H9 (cell line): ENCODE measurements at regions not wholly inside any gene's neighbourhood (a gene's known extent, or its start where the extent isn't known, plus 50 kb on each side); places are given as distances from the start of the nearest gene placed in this dataset.

ENCODE experiments used
- DNase-seq: peaks from one replicate; pipeline ENCODE4 v3.0.0-alpha.2; 2017
- H2AFZ ChIP-seq: one replicate; pipeline ENCODE4 v1.6.1; 2013; ENCODE audit warnings: mild to moderate bottlenecking, low read length, control low read depth, moderate library complexity
- H2AK5ac ChIP-seq: 2 replicates; pipeline ENCODE4 v1.6.1; 2013; ENCODE audit warnings: low read length, control low read depth, mixed read lengths; ENCODE audit not compliant: insufficient read length
- H2BK120ac ChIP-seq: one replicate; pipeline ENCODE4 v1.6.1; 2013; ENCODE audit warnings: low read depth, mild to moderate bottlenecking, low read length, control low read depth, inconsistent platforms; ENCODE audit not compliant: poor library complexity, severe bottlenecking
- H2BK12ac ChIP-seq: 2 replicates; pipeline ENCODE4 v1.6.1; 2013; ENCODE audit warnings: low read length, control low read depth, mixed read lengths, low read depth; ENCODE audit not compliant: insufficient read length
- H2BK15ac ChIP-seq: 2 replicates; pipeline ENCODE4 v1.6.1; 2013; ENCODE audit warnings: low read depth, low read length, control low read depth
- H2BK20ac ChIP-seq: one replicate; pipeline ENCODE4 v1.6.1; 2013; ENCODE audit warnings: low read depth, mild to moderate bottlenecking, low read length, control low read depth, inconsistent platforms; ENCODE audit not compliant: poor library complexity, severe bottlenecking
- H2BK5ac ChIP-seq: 2 replicates; pipeline ENCODE4 v1.6.1; 2013; ENCODE audit warnings: low read length, control low read depth, mixed read lengths; ENCODE audit not compliant: insufficient read length
- H3K14ac ChIP-seq: 2 replicates; pipeline ENCODE4 v1.6.1; 2013; ENCODE audit warnings: low read length, control low read depth; ENCODE audit not compliant: insufficient read depth
- H3K18ac ChIP-seq: 2 replicates; pipeline ENCODE4 v1.6.1; 2013; ENCODE audit warnings: low read depth, mild to moderate bottlenecking, mixed read lengths, low read length, control low read depth; ENCODE audit not compliant: insufficient read length
- H3K23ac ChIP-seq: 2 replicates; pipeline ENCODE4 v1.6.1; 2013; ENCODE audit warnings: low read length, control low read depth, mixed read lengths, low read depth; ENCODE audit not compliant: insufficient read length
- H3K23me2 ChIP-seq: 2 replicates; pipeline ENCODE4 v1.6.1; 2013; ENCODE audit warnings: low read depth, mild to moderate bottlenecking, mixed read lengths, low read length, control low read depth; ENCODE audit not compliant: insufficient read length, poor library complexity, severe bottlenecking
- H3K27ac ChIP-seq: 2 replicates; pipeline ENCODE4 v1.5.1; 2013; ENCODE audit warnings: low read length, control low read depth, mixed read lengths, low read depth; ENCODE audit not compliant: insufficient read length
- H3K27me3 ChIP-seq: 2 replicates; pipeline ENCODE4 v1.6.1; 2013; ENCODE audit warnings: low read length, control low read depth, inconsistent platforms; ENCODE audit not compliant: insufficient read depth
- H3K4ac ChIP-seq: 2 replicates; pipeline ENCODE4 v1.6.1; 2013; ENCODE audit warnings: low read depth, mild to moderate bottlenecking, control low read depth, inconsistent platforms, low read length, moderate library complexity
- H3K4me1 ChIP-seq: 2 replicates; pipeline ENCODE4 v1.6.1; 2013; ENCODE audit warnings: low read length, control low read depth, inconsistent platforms; ENCODE audit not compliant: insufficient read depth
- H3K4me2 ChIP-seq: 2 replicates; pipeline ENCODE4 v1.6.1; 2013; ENCODE audit warnings: low read length, control low read depth, mixed read lengths; ENCODE audit not compliant: insufficient read length, insufficient read depth
- H3K56ac ChIP-seq: 2 replicates; pipeline ENCODE4 v1.6.1; 2013; ENCODE audit warnings: low read depth, mild to moderate bottlenecking, mixed read lengths, low read length, control low read depth; ENCODE audit not compliant: insufficient read length
- H3K79me1 ChIP-seq: 2 replicates; pipeline ENCODE4 v1.6.1; 2013; ENCODE audit warnings: low read depth, mild to moderate bottlenecking, moderate library complexity, low read length, control low read depth, inconsistent platforms; ENCODE audit not compliant: insufficient read depth, poor library complexity, severe bottlenecking
- H3K79me2 ChIP-seq: 2 replicates; pipeline ENCODE4 v1.6.1; 2013; ENCODE audit warnings: low read length, control low read depth, inconsistent platforms; ENCODE audit not compliant: insufficient read depth
- H3K9ac ChIP-seq: 2 replicates; pipeline ENCODE4 v1.6.1; 2013; ENCODE audit warnings: low read length, control low read depth, mixed read lengths; ENCODE audit not compliant: insufficient read length; ENCODE audit errors: extremely low read depth
- H3K9me3 ChIP-seq: one replicate; pipeline ENCODE4 v1.6.1; 2013; ENCODE audit warnings: low read depth, low read length, inconsistent platforms; ENCODE audit not compliant: control insufficient read depth
- H3T11ph ChIP-seq: one replicate; pipeline ENCODE4 v1.6.1; 2013; ENCODE audit warnings: mild to moderate bottlenecking, low read length, control low read depth, inconsistent platforms
- H4K20me1 ChIP-seq: one replicate; pipeline ENCODE4 v1.6.1; 2013; ENCODE audit not compliant: control insufficient read depth, insufficient read length, insufficient read depth
- H4K5ac ChIP-seq: 2 replicates; pipeline ENCODE4 v1.6.1; 2013; ENCODE audit warnings: low read depth, mild to moderate bottlenecking, mixed read lengths, low read length, control low read depth; ENCODE audit not compliant: insufficient read length
- H4K8ac ChIP-seq: replicated peaks from 2 replicates; pipeline ENCODE4 v1.6.1; 2013; ENCODE audit warnings: low read length, control low read depth, mixed read lengths, low read depth; ENCODE audit not compliant: insufficient read length
- H4K91ac ChIP-seq: 2 replicates; pipeline ENCODE4 v1.6.1; 2013; ENCODE audit warnings: low read depth, mild to moderate bottlenecking, moderate library complexity, mixed read lengths, low read length, control low read depth; ENCODE audit not compliant: insufficient read length
- H3K27ac Mint-ChIP-seq, 3 experiments: 2 replicates in 2 of 3; 3 replicates in 1 of 3; pipeline ENCODE4 v1.8.0; 2020 to 2021; ENCODE audit warnings: mixed read lengths in 3 of 3, mild to moderate bottlenecking in 1 of 3, moderate library complexity in 1 of 3
- H3K27me3 Mint-ChIP-seq: 2 replicates; pipeline ENCODE4 v1.8.0; 2021; ENCODE audit warnings: low read depth, mild to moderate bottlenecking, moderate library complexity, mixed read lengths
- H3K36me3 Mint-ChIP-seq, 3 experiments: 2 replicates in 2 of 3; 3 replicates in 1 of 3; pipeline ENCODE4 v1.8.0; 2020 to 2021; ENCODE audit warnings: low read depth in 3 of 3, mixed read lengths in 3 of 3; ENCODE audit not compliant: insufficient read depth in 1 of 3
- H3K4me1 Mint-ChIP-seq, 2 experiments: 2 replicates each; pipeline ENCODE4 v1.8.0; 2020; ENCODE audit warnings: mixed read lengths in 2 of 2
- H3K4me3 Mint-ChIP-seq, 2 experiments: 2 replicates in 1 of 2; 3 replicates in 1 of 2; pipeline ENCODE4 v1.8.0; 2020 to 2021; ENCODE audit warnings: mild to moderate bottlenecking in 2 of 2, mixed read lengths in 2 of 2, moderate library complexity in 1 of 2
- H3K9me3 Mint-ChIP-seq, 2 experiments: 2 replicates in 1 of 2; 3 replicates in 1 of 2; pipeline ENCODE4 v1.8.0; 2020; ENCODE audit warnings: mild to moderate bottlenecking in 2 of 2, mixed read lengths in 2 of 2, moderate library complexity in 1 of 2
- CTCF ChIP-seq: fragments of 200-600 bp; sonication (generic); conservative IDR thresholded peaks from 3 replicates; pipeline ENCODE4 v1.8.0; 2021; ENCODE audit warnings: antibody characterized with exemption, mild to moderate bottlenecking
- WGBS: extraction: QIAGEN DNeasy Blood & Tissue Kit; methylation state at CpG from one replicate; pipeline ENCODE4 v1.1.7; 2013; ENCODE audit warnings: missing lambda C conversion rate, low lambda C conversion rate, mixed read lengths; ENCODE audit not compliant: insufficient read length; ENCODE audit errors: extremely low coverage; 5-methylcytosine and 5-hydroxymethylcytosine counted together

GRCh38 chr22:48492366-48493320 is 1335.0 kb downstream of the BRD1 start:
- peak; percentile 78 for DNase-seq
- H3K23me2 ChIP-seq: peaks cover 17% of the 10 kb centered on the region
- H3K4me2 ChIP-seq: no peak overlapping the region
- H3K9ac ChIP-seq: no peak overlapping the region
- no peak overlapping the region for H2BK15ac ChIP-seq
- H3K79me2 ChIP-seq: peaks cover 10% of the 10 kb centered on the region; the same call in 1 of the 2 replicates
- no peak overlapping the region for H3T11ph ChIP-seq
- H3K27me3 Mint-ChIP-seq: peaks cover 29% of the 10 kb centered on the region
- peak overlapping the region in 1 of 3 experiments; percentile 6; a peak in 1 of 7 replicates for H3K27ac Mint-ChIP-seq
- no peak overlapping the region for H2BK20ac ChIP-seq
- peaks cover 0 to 10% (median 4%) of the 10 kb centered on the region in 3 experiments; a peak in 2 of 7 replicates for H3K36me3 Mint-ChIP-seq
- H3K4ac ChIP-seq: no peak overlapping the region
- no CpG with 5 or more reads among the region's 19 CpGs for WGBS
- H2AK5ac ChIP-seq: no peak overlapping the region
- no peak overlapping the region for H2BK12ac ChIP-seq
- no peak overlapping the region for H4K8ac ChIP-seq
- H2BK120ac ChIP-seq: no peak overlapping the region
- peak; percentile 85 for TF ChIP-seq CTCF
- H3K56ac ChIP-seq: no peak overlapping the region
- H4K5ac ChIP-seq: no peak overlapping the region
- H3K9me3 Mint-ChIP-seq: no peaks in the 10 kb centered on the region
- H3K4me1 ChIP-seq: no peaks in the 10 kb centered on the region; the same call in 1 of the 2 replicates
- H4K20me1 ChIP-seq: no peaks in the 10 kb centered on the region
- no peaks in the 10 kb centered on the region for H3K9me3 ChIP-seq
- no peak overlapping the region for H4K91ac ChIP-seq
- H2BK5ac ChIP-seq: no peak overlapping the region
- H3K27ac ChIP-seq: no peak overlapping the region
- H2AFZ ChIP-seq: no peak overlapping the region
- H3K4me1 Mint-ChIP-seq: peaks cover 35 to 50% of the 10 kb centered on the region in 2 experiments
- no peak overlapping the region for H3K14ac ChIP-seq
- H3K4me3 Mint-ChIP-seq: peak overlapping the region in 1 of 2 experiments; percentile 70; a peak in 4 of 5 replicates
- no peak overlapping the region for H3K23ac ChIP-seq
- H3K79me1 ChIP-seq: peaks cover 3% of the 10 kb centered on the region
- no peak overlapping the region for H3K18ac ChIP-seq
- no peaks in the 10 kb centered on the region for H3K27me3 ChIP-seq
